ENCODE measurements at regions not wholly inside any gene's neighbourhood (a gene's known extent, or its start where the extent isn't known, plus 50 kb on each side); places are given as distances from the start of the nearest gene placed in this dataset.

GRCh38 chr1:55286856-55287602, 71.9 kb upstream of the USP24 start:
- H2AFZ ChIP-seq (ENCODE audit: low read depth, low read length): no peak overlapping the region
- peaks cover 17% of the 10 kb centered on the region for H3K4me1 ChIP-seq (ENCODE audit: low read length)
- H3K4me2 ChIP-seq (ENCODE audit: low read length): no peak overlapping the region

DNA sequence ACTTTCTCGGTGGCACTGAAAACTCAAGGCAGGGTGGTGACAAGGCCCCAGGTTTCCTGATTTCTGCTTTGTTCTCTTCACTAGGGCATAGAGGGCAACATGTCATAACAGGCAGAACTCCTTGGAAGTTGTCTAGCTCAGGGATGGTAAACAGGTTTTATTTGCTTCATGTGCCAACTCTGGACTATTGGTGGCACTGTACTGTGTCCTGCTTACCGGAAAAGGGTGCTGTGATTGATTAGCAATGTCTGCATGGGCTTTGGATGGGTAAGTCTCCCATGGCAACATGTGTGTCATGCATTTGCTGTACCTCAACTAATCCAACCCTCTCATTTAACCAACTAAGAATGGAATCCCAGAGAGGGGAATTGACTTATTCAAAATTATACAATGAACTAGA, 70.7 kb upstream of the USP24 start:
- no peaks in the 10 kb centered on the region for H3K36me3 ChIP-seq (replicated peaks; ENCODE audit: low read depth, low read length)

More at GRCh38 chr1:55286856-55287602, 71.9 kb upstream of the USP24 start:
- H3K79me2 ChIP-seq (ENCODE audit: low read length): no peaks in the 10 kb centered on the region
- H4K20me1 ChIP-seq (ENCODE audit: insufficient read depth, low read length): no peaks in the 10 kb centered on the region
- no peak overlapping the region for H3K9ac ChIP-seq (ENCODE audit: low read length)
- H3K9me3 ChIP-seq (ENCODE audit: insufficient read depth, low read length): no peaks in the 10 kb centered on the region
- TF ChIP-seq, protein P1, sequence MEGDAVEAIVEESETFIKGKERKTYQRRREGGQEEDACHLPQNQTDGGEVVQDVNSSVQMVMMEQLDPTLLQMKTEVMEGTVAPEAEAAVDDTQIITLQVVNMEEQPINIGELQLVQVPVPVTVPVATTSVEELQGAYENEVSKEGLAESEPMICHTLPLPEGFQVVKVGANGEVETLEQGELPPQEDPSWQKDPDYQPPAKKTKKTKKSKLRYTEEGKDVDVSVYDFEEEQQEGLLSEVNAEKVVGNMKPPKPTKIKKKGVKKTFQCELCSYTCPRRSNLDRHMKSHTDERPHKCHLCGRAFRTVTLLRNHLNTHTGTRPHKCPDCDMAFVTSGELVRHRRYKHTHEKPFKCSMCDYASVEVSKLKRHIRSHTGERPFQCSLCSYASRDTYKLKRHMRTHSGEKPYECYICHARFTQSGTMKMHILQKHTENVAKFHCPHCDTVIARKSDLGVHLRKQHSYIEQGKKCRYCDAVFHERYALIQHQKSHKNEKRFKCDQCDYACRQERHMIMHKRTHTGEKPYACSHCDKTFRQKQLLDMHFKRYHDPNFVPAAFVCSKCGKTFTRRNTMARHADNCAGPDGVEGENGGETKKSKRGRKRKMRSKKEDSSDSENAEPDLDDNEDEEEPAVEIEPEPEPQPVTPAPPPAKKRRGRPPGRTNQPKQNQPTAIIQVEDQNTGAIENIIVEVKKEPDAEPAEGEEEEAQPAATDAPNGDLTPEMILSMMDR (IDR thresholded peaks at IDR 0.05; ENCODE audit: low read depth, low read length): no peak
- TF ChIP-seq EZH2phosphoT487 (IDR thresholded peaks at IDR 0.05; ENCODE audit: low read depth): no peak
- H3K27me3 ChIP-seq (ENCODE audit: low read depth, low read length): no peaks in the 10 kb centered on the region
- no peaks in the 10 kb centered on the region for H3K36me3 ChIP-seq (replicated peaks; ENCODE audit: low read depth, low read length)
- H3K27ac ChIP-seq (ENCODE audit: low read length): no peak overlapping the region
- no peak overlapping the region for H3K4me3 ChIP-seq (ENCODE audit: low read length)

DNA sequence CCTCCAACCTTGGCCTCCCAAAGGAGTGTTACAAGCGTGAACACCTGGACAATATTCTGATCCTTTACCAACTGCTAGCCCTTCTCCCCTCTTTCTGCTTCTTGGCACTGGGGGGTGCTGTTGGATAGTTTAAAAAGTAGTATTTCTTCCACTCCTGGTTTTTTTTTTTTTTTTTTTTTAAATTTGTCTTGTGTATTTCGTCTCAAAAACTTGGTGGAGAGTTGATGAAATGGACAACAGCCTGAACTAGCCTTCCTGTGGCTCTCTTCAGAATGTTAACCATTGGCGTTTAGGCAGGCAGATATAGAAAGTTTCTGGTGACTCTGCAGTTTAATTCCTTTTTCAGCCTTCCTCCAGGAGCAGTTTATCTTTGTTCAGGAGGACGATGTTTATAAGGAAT, 69.7 kb upstream of the USP24 start:
- no peak for TF ChIP-seq EZH2phosphoT487 (IDR thresholded peaks at IDR 0.05; ENCODE audit: low read depth)
- TF ChIP-seq, protein P1 (IDR thresholded peaks at IDR 0.05; ENCODE audit: low read depth, low read length): peak; percentile 46
- Histone ChIP-seq H3K9me3 (ENCODE audit: insufficient read depth, low read length) (no peaks in the 10 kb centered on the region), H3K9ac (ENCODE audit: low read length) (no peak overlapping the region), H3K27ac (ENCODE audit: low read length) (no peak overlapping the region), H3K4me2 (ENCODE audit: low read length) (no peak overlapping the region), H3K4me3 (ENCODE audit: low read length) (no peak overlapping the region), H3K27me3 (ENCODE audit: low read depth, low read length) (no peaks in the 10 kb centered on the region), H3K4me1 (ENCODE audit: low read length) (peaks cover 17% of the 10 kb centered on the region), H2AFZ (ENCODE audit: low read depth, low read length) (no peak overlapping the region), H4K20me1 (ENCODE audit: insufficient read depth, low read length) (no peaks in the 10 kb centered on the region), H3K36me3 (replicated peaks; ENCODE audit: low read depth, low read length) (no peaks in the 10 kb centered on the region), H3K79me2 (ENCODE audit: low read length) (no peaks in the 10 kb centered on the region)

More for the DNA sequence above, 70.7 kb upstream of the USP24 start:
- H3K9ac ChIP-seq (ENCODE audit: low read length): no peak overlapping the region
- no peak overlapping the region for H3K4me2 ChIP-seq (ENCODE audit: low read length)
- no peaks in the 10 kb centered on the region for H4K20me1 ChIP-seq (ENCODE audit: insufficient read depth, low read length)
- H3K4me1 ChIP-seq (ENCODE audit: low read length): peaks cover 17% of the 10 kb centered on the region
- no peaks in the 10 kb centered on the region for H3K27me3 ChIP-seq (ENCODE audit: low read depth, low read length)
- no peak overlapping the region for H3K27ac ChIP-seq (ENCODE audit: low read length)
- no peak overlapping the region for H2AFZ ChIP-seq (ENCODE audit: low read depth, low read length)
- H3K4me3 ChIP-seq (ENCODE audit: low read length): no peak overlapping the region
- no peaks in the 10 kb centered on the region for H3K79me2 ChIP-seq (ENCODE audit: low read length)
- no peaks in the 10 kb centered on the region for H3K9me3 ChIP-seq (ENCODE audit: insufficient read depth, low read length)
- no peak for TF ChIP-seq EZH2phosphoT487 (IDR thresholded peaks at IDR 0.05; ENCODE audit: low read depth)
- TF ChIP-seq, protein P1 (IDR thresholded peaks at IDR 0.05; ENCODE audit: low read depth, low read length): no peak

- Histone ChIP-seq H3K9me3 (ENCODE audit: insufficient read depth, low read length) (no peaks in the 10 kb centered on the region), H3K9ac (ENCODE audit: low read length) (no peak overlapping the region)
- TF ChIP-seq, protein P1 (IDR thresholded peaks at IDR 0.05; ENCODE audit: low read depth, low read length): no peak
- no peak for TF ChIP-seq EZH2phosphoT487 (IDR thresholded peaks at IDR 0.05; ENCODE audit: low read depth)
Measured at GRCh38 chr1:55282058-55282457, 66.9 kb upstream of the USP24 start.

More at GRCh38 chr1:55282058-55282457, 66.9 kb upstream of the USP24 start:
- H3K27ac ChIP-seq (ENCODE audit: low read length): no peak overlapping the region
- H3K79me2 ChIP-seq (ENCODE audit: low read length): no peaks in the 10 kb centered on the region
- H4K20me1 ChIP-seq (ENCODE audit: insufficient read depth, low read length): no peaks in the 10 kb centered on the region
- H3K36me3 ChIP-seq (replicated peaks; ENCODE audit: low read depth, low read length): no peaks in the 10 kb centered on the region
- H3K4me3 ChIP-seq (ENCODE audit: low read length): no peak overlapping the region
- H3K4me1 ChIP-seq (ENCODE audit: low read length): peaks cover 8% of the 10 kb centered on the region
- H2AFZ ChIP-seq (ENCODE audit: low read depth, low read length): no peak overlapping the region
- no peak overlapping the region for H3K4me2 ChIP-seq (ENCODE audit: low read length)
- no peaks in the 10 kb centered on the region for H3K27me3 ChIP-seq (ENCODE audit: low read depth, low read length)

All from OCI-LY3 (cell line).